Gastroesophageal sphincter (tissue), 3 donors: ENCODE measurements at regions not wholly inside any gene's neighbourhood (a gene's known extent, or its start where the extent isn't known, plus 50 kb on each side); places are given as distances from the start of the nearest gene placed in this dataset.

ENCODE experiments used
- POLR2A ChIP-seq, 2 donors: fragments of 450-650 bp; IDR thresholded peaks; one replicate each; pipeline ENCODE4 v1.6.1; 2017; ENCODE audit warnings: antibody characterized with exemption in 2 of 2, mild to moderate bottlenecking in 2 of 2, moderate library complexity in 1 of 2
- POLR2AphosphoS5 ChIP-seq: sonication (generic); formaldehyde crosslinking; IDR thresholded peaks from one replicate; pipeline ENCODE4 v1.6.1; 2017; ENCODE audit warnings: antibody characterized with exemption
- TF ChIP-seq, protein P1 (sequence below), 4 experiments: fragments of 200-600 bp in 2 of 4; fragments of 450-650 bp in 2 of 4; sonication (generic) in 1 of 4; IDR thresholded peaks; one replicate each; pipeline ENCODE4 v1.5.1; 2017 to 2019; ENCODE audit warnings: antibody characterized with exemption in 4 of 4, mild to moderate bottlenecking in 2 of 4, moderate library complexity in 2 of 4

DNA sequence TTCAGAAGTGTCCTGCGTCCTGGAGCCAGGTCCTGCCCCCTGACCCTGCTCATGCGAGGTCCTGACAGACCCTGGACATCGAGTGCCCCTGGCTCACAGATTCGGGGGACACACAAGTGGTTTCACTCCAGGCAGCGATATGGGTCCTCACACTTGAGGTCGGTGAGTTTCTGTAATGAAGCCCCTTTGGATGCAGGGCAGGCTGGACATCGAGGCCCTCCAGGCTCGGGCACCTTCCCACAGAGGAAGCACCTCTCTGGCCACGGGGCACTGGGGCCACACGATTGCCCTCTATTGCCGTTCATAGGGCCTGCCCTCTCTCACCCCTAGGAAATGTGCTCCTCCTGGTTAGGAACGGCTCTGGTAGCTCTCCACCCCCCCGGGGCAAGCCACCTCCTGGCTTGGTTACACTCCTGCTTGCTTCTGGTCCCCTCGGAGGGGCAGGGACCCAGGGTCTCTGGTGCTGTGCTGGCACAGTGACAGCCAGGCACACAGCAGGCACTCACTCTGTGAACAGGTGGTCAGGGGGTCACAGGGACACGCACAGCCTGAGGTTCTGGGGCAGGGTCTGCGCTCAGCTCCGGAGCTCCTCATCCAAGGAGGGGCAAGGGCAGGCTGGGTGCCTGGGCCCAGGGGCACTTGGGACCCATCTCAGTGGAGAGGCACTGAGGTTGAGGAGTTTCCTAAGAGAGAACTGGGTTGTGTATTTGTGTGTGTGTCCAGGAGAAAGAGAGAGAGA, 907.7 kb downstream of the BRD1 start:
- TF ChIP-seq POLR2AphosphoS5 (no peak), POLR2A (IDR thresholded peaks at IDR 0.05) (no peak)
- TF ChIP-seq, protein P1, sequence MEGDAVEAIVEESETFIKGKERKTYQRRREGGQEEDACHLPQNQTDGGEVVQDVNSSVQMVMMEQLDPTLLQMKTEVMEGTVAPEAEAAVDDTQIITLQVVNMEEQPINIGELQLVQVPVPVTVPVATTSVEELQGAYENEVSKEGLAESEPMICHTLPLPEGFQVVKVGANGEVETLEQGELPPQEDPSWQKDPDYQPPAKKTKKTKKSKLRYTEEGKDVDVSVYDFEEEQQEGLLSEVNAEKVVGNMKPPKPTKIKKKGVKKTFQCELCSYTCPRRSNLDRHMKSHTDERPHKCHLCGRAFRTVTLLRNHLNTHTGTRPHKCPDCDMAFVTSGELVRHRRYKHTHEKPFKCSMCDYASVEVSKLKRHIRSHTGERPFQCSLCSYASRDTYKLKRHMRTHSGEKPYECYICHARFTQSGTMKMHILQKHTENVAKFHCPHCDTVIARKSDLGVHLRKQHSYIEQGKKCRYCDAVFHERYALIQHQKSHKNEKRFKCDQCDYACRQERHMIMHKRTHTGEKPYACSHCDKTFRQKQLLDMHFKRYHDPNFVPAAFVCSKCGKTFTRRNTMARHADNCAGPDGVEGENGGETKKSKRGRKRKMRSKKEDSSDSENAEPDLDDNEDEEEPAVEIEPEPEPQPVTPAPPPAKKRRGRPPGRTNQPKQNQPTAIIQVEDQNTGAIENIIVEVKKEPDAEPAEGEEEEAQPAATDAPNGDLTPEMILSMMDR (IDR thresholded peaks at IDR 0.05), result no peak
